ENCODE measurements at regions not wholly inside any gene's neighbourhood (a gene's known extent, or its start where the extent isn't known, plus 50 kb on each side); places are given as distances from the start of the nearest gene placed in this dataset.

GRCh38 chr7:68336594-68336993 is 1261.7 kb upstream of the AUTS2 start:
- no peak for TF ChIP-seq CTCF (IDR thresholded peaks at IDR 0.05; ENCODE audit: low read depth, low read length)
- no peak overlapping the region for H3K4me3 ChIP-seq (ENCODE audit: low read depth, low read length)

GRCh38 chr7:68348401-68348800 is 1249.9 kb upstream of the AUTS2 start:
- no peak for TF ChIP-seq CTCF (IDR thresholded peaks at IDR 0.05; ENCODE audit: low read depth, low read length)
- H3K4me3 ChIP-seq (ENCODE audit: low read depth, low read length): no peak overlapping the region

- H3K4me3 ChIP-seq (ENCODE audit: low read depth, low read length): no peak overlapping the region
- TF ChIP-seq CTCF (IDR thresholded peaks at IDR 0.05; ENCODE audit: low read depth, low read length): no peak
These were observed 1235.3 kb upstream of the AUTS2 start for GRCh38 chr7:68362745-68363518.

GRCh38 chr7:68364886-68365625 is 1233.2 kb upstream of the AUTS2 start:
- TF ChIP-seq CTCF (IDR thresholded peaks at IDR 0.05; ENCODE audit: low read depth, low read length): no peak

GRCh38 chr7:68371985-68372384 is 1226.3 kb upstream of the AUTS2 start:
- no peak overlapping the region for H3K4me3 ChIP-seq (ENCODE audit: low read depth, low read length)
- no peak for TF ChIP-seq CTCF (IDR thresholded peaks at IDR 0.05; ENCODE audit: low read depth, low read length)

More at GRCh38 chr7:68364886-68365625, 1233.2 kb upstream of the AUTS2 start:
- no peak overlapping the region for H3K4me3 ChIP-seq (ENCODE audit: low read depth, low read length)

GRCh38 chr7:68376131-68376661 is 1222.1 kb upstream of the AUTS2 start:
- H3K4me3 ChIP-seq (ENCODE audit: low read depth, low read length): no peak overlapping the region
- no peak for TF ChIP-seq CTCF (IDR thresholded peaks at IDR 0.05; ENCODE audit: low read depth, low read length)

- no peak overlapping the region for H3K4me3 ChIP-seq (ENCODE audit: low read depth, low read length)
- TF ChIP-seq CTCF (IDR thresholded peaks at IDR 0.05; ENCODE audit: low read depth, low read length): no peak
These were observed 1216.5 kb upstream of the AUTS2 start for GRCh38 chr7:68381731-68382130.
